GM13977 (cell line): ENCODE measurements at regions not wholly inside any gene's neighbourhood (a gene's known extent, or its start where the extent isn't known, plus 50 kb on each side); places are given as distances from the start of the nearest gene placed in this dataset.

ENCODE experiments used
- DNase-seq: peaks from one replicate; pipeline ENCODE4 v3.0.0; 2012; ENCODE audit warnings: low spot score
- CTCF ChIP-seq: IDR thresholded peaks from 2 replicates; pipeline ENCODE4 v1.5.1; 2012; ENCODE audit warnings: mild to moderate bottlenecking, control low read depth; ENCODE audit not compliant: insufficient read depth; ENCODE audit errors: extremely low read depth, missing control alignments
- in situ Hi-C: fragments of 300-500 bp; cut with MboI; formaldehyde crosslinking; loops from one replicate; pipeline ENCODE4 v1.12.0; 2022; ENCODE audit warnings: low sequenced_read_pairs, low pct_unique_long_range_greater_than_20kb, mixed read lengths, inconsistent platforms; ENCODE audit not compliant: unreplicated experiment

GRCh38 chr5:125381290-125381689 is 634.9 kb upstream of the ZNF608 start:
- in situ Hi-C loops = no loop called here
- no peak for TF ChIP-seq CTCF
- no peak for DNase-seq

- in situ Hi-C loops = no loop called here
- TF ChIP-seq CTCF = no peak
These were observed 637.6 kb upstream of the ZNF608 start for GRCh38 chr5:125384071-125384470.

GRCh38 chr5:125390326-125390725 is 643.9 kb upstream of the ZNF608 start:
- no peak for DNase-seq
- in situ Hi-C loops = no loop called here
- TF ChIP-seq CTCF = no peak

More at GRCh38 chr5:125384071-125384470, 637.6 kb upstream of the ZNF608 start:
- DNase-seq = no peak

GRCh38 chr5:125393221-125393815 is 646.9 kb upstream of the ZNF608 start:
- no peak for DNase-seq
- TF ChIP-seq CTCF = no peak
- in situ Hi-C loops = no loop called here

- no peak for DNase-seq
- in situ Hi-C loops = no loop called here
These were observed 648.3 kb upstream of the ZNF608 start for GRCh38 chr5:125394661-125395280.

GRCh38 chr5:125396462-125396861 is 650.0 kb upstream of the ZNF608 start:
- no peak for DNase-seq
- in situ Hi-C loops = no loop called here
- TF ChIP-seq CTCF = no peak

More at GRCh38 chr5:125394661-125395280, 648.3 kb upstream of the ZNF608 start:
- no peak for TF ChIP-seq CTCF
